ENCODE measurements at regions not wholly inside any gene's neighbourhood (a gene's known extent, or its start where the extent isn't known, plus 50 kb on each side); places are given as distances from the start of the nearest gene placed in this dataset.

GRCh38 chr5:133685402-133686018, 73.2 kb upstream of the FSTL4 start:
- Histone ChIP-seq H3K27me3 (peaks cover 73% of the 10 kb centered on the region), H3K9me3 (no peaks in the 10 kb centered on the region), H3K27ac (no peak overlapping the region), H3K4me3 (no peak overlapping the region), H3K36me3 (no peaks in the 10 kb centered on the region), H3K4me1 (no peaks in the 10 kb centered on the region)
- no peak for TF ChIP-seq EP300 (IDR thresholded peaks at IDR 0.05)
- TF ChIP-seq POLR2AphosphoS5 (IDR thresholded peaks at IDR 0.05) = no peak
- no peak for TF ChIP-seq CTCF (IDR thresholded peaks at IDR 0.05)
- no peak for TF ChIP-seq POLR2A (IDR thresholded peaks at IDR 0.05)
- ATAC-seq = no peak
- WGBS, 2 donors (ENCODE audit: low coverage in 1 of 2) = 52% methylated on average over 7 of the region's 8 CpGs; no CpG with 5 or more reads in 1 of the 2 donors

GRCh38 chr5:133683646-133684596, 71.6 kb upstream of the FSTL4 start:
- H3K36me3 ChIP-seq = no peaks in the 10 kb centered on the region
- 69 to 80% methylated on average over 3 to 19 of the region's 21 CpGs for WGBS, 2 donors (ENCODE audit: low coverage in 1 of 2)
- TF ChIP-seq POLR2AphosphoS5 (IDR thresholded peaks at IDR 0.05) (no peak), POLR2A (IDR thresholded peaks at IDR 0.05) (no peak), CTCF (IDR thresholded peaks at IDR 0.05) (no peak)
- no peak for ATAC-seq
- no peaks in the 10 kb centered on the region for H3K4me1 ChIP-seq
- H3K9me3 ChIP-seq = no peaks in the 10 kb centered on the region
- H3K27ac ChIP-seq = no peak overlapping the region
- H3K4me3 ChIP-seq = no peak overlapping the region
- peaks cover 57% of the 10 kb centered on the region for H3K27me3 ChIP-seq

- no peak for ATAC-seq
- Histone ChIP-seq H3K4me1 (no peaks in the 10 kb centered on the region), H3K4me3 (no peak overlapping the region), H3K36me3 (no peaks in the 10 kb centered on the region), H3K27me3 (peaks cover 46% of the 10 kb centered on the region), H3K9me3 (no peaks in the 10 kb centered on the region), H3K27ac (no peak overlapping the region)
- TF ChIP-seq POLR2AphosphoS5 (IDR thresholded peaks at IDR 0.05) (no peak), EP300 (IDR thresholded peaks at IDR 0.05) (no peak), POLR2A (IDR thresholded peaks at IDR 0.05) (no peak), CTCF (IDR thresholded peaks at IDR 0.05) (no peak)
- 64% methylated on average over 2 of the region's 4 CpGs; no CpG with 5 or more reads in 1 of the 2 donors for WGBS, 2 donors (ENCODE audit: low coverage in 1 of 2)
Measured at GRCh38 chr5:133682451-133682850, 70.1 kb upstream of the FSTL4 start.

GRCh38 chr5:133681896-133682295, 69.6 kb upstream of the FSTL4 start:
- TF ChIP-seq EP300 (IDR thresholded peaks at IDR 0.05) = no peak
- TF ChIP-seq POLR2AphosphoS5 (IDR thresholded peaks at IDR 0.05) = no peak
- no peak for TF ChIP-seq CTCF (IDR thresholded peaks at IDR 0.05)
- no peak for TF ChIP-seq POLR2A (IDR thresholded peaks at IDR 0.05)
- ATAC-seq = no peak
- peaks cover 41% of the 10 kb centered on the region for H3K27me3 ChIP-seq
- no peak overlapping the region for H3K27ac ChIP-seq
- H3K9me3 ChIP-seq = no peaks in the 10 kb centered on the region
- no peaks in the 10 kb centered on the region for H3K4me1 ChIP-seq
- WGBS, 2 donors (ENCODE audit: low coverage in 1 of 2) = 56% methylated on average over 2 of the region's 2 CpGs; no CpG with 5 or more reads in 1 of the 2 donors
- H3K4me3 ChIP-seq = no peak overlapping the region
- H3K36me3 ChIP-seq = no peaks in the 10 kb centered on the region

Data from gastroesophageal sphincter (tissue), 4 donors.